ENCODE measurements at regions not wholly inside any gene's neighbourhood (a gene's known extent, or its start where the extent isn't known, plus 50 kb on each side); places are given as distances from the start of the nearest gene placed in this dataset.

DNA sequence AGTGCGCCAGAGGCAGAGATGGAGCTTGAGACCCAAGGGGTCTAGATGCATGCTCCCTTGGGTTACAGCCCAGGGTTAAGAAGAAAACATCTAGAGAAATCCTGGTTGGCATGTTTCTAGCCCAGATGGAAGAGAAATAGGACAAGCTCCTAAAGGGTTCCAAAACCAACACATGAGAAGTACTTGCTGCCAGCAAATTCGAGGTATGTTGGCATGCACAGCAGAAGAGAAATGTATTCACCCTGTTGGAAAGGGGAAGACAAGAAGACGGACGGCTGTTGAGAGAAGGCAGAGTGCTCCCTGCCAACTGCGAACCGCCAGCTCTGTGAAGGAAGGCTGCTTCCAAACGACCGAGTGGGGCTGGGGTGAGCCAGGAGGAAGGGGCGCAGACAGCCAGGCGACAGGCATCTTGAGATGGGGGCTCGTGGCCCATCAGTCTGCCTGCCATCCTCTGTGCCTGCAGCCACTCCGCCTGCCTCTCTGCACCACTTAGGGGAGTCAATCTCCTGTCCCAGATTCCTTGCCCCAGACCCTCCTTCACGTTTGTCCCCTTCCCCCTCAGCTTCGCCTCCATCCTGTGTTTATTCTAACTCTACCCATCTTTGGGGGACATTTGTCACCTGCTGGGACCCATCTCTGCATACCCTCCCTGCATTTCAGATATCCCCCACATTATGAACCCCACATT is 249.2 kb downstream of the CDC5L start:
- Histone ChIP-seq H3K4me1 (ENCODE audit: control insufficient read depth in 1 of 2, insufficient read depth in 1 of 2, low read depth in 1 of 2, low read length in 1 of 2) (no peaks in the 10 kb centered on the region), H3K27me3 (no peaks in the 10 kb centered on the region), H3K4me3 (ENCODE audit: low read depth in 1 of 2, low read length in 1 of 2) (no peak overlapping the region), H3K36me3 (no peaks in the 10 kb centered on the region), H3K9me3 (no peaks in the 10 kb centered on the region), H3K27ac (no peak overlapping the region)
- TF ChIP-seq, protein P1, sequence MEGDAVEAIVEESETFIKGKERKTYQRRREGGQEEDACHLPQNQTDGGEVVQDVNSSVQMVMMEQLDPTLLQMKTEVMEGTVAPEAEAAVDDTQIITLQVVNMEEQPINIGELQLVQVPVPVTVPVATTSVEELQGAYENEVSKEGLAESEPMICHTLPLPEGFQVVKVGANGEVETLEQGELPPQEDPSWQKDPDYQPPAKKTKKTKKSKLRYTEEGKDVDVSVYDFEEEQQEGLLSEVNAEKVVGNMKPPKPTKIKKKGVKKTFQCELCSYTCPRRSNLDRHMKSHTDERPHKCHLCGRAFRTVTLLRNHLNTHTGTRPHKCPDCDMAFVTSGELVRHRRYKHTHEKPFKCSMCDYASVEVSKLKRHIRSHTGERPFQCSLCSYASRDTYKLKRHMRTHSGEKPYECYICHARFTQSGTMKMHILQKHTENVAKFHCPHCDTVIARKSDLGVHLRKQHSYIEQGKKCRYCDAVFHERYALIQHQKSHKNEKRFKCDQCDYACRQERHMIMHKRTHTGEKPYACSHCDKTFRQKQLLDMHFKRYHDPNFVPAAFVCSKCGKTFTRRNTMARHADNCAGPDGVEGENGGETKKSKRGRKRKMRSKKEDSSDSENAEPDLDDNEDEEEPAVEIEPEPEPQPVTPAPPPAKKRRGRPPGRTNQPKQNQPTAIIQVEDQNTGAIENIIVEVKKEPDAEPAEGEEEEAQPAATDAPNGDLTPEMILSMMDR (IDR thresholded peaks at IDR 0.05), result no peak

DNA sequence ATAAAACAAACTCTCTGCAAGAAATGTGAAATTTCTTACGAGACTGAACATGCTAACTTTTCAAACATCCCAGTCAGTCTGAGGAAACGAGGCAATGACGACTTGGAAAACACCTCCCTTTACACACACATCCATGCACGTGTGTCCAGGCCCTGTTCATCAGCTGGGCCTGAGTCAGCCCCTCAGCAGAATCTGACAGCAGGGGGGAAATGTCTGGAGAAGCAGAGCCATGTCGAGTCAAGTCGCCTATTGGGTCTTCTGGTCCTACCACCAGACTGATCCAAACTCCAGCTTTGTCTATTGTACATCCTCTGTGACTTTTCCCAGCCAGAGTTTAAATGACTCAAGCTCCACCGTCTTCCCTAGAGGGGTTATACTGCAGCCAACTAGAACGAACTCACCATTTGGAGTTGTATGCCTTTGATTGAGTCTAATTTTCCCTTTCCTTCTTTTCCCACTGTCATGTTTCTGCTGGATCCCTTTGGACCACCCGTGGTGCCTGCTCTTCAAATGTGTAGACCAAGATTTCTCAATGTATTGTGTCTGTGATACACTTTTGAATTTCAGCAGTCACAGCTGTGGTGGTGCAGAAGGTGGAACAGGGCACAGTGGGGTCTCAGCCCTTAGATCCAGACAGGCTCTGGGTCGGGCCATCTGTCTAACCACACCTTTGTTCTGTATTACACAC is 254.0 kb downstream of the CDC5L start:
- H3K36me3 ChIP-seq, result no peaks in the 10 kb centered on the region
- TF ChIP-seq, protein P1 (IDR thresholded peaks at IDR 0.05), result no peak

GRCh38 chr6:44642349-44642748 is 254.8 kb downstream of the CDC5L start:
- Histone ChIP-seq H3K27ac (no peak overlapping the region), H3K4me3 (ENCODE audit: low read depth in 1 of 2, low read length in 1 of 2) (no peak overlapping the region), H3K9me3 (no peaks in the 10 kb centered on the region)

More for the DNA sequence above, 254.0 kb downstream of the CDC5L start:
- no peaks in the 10 kb centered on the region for H3K4me1 ChIP-seq (ENCODE audit: control insufficient read depth in 1 of 2, insufficient read depth in 1 of 2, low read depth in 1 of 2, low read length in 1 of 2)
- no peak overlapping the region for H3K4me3 ChIP-seq (ENCODE audit: low read depth in 1 of 2, low read length in 1 of 2)
- no peak overlapping the region for H3K27ac ChIP-seq
- no peaks in the 10 kb centered on the region for H3K9me3 ChIP-seq
- no peaks in the 10 kb centered on the region for H3K27me3 ChIP-seq

DNA sequence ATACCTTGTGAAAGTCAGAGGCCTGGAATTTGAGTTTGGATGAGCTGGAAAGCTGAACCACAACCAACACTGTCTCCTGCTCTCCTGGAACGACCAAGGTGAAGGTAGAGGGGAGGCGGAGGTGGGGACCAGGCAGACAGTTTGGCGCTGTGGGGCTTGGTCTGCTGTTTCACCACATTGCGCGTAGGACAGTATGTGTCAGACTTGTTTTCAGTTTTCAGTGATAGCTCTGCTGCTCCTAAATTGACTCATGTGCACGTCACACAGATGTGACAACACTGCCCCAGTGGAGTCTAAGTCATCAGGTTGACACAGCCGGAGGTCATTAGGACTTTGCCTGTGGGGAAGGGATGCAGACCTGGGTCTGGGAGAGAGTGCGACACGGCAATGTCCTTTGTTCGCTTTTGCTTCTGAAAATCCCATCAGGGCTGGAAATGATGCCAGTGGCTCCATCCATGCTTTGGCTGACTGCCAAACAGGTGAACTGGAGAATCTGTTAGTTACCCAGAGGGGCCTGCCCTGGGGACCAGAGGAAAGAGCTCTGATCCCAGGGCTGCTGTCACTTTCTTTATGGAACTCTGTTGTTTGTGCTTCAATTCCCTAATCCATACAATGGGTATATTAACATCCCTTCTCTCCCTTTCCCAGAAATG is 255.5 kb downstream of the CDC5L start:
- Histone ChIP-seq H3K27ac (no peak overlapping the region), H3K36me3 (no peaks in the 10 kb centered on the region), H3K4me1 (ENCODE audit: control insufficient read depth in 1 of 2, insufficient read depth in 1 of 2, low read depth in 1 of 2, low read length in 1 of 2) (no peaks in the 10 kb centered on the region), H3K9me3 (no peaks in the 10 kb centered on the region), H3K27me3 (no peaks in the 10 kb centered on the region), H3K4me3 (ENCODE audit: low read depth in 1 of 2, low read length in 1 of 2) (no peak overlapping the region)
- TF ChIP-seq, protein P1 (IDR thresholded peaks at IDR 0.05), result no peak

More at GRCh38 chr6:44642349-44642748, 254.8 kb downstream of the CDC5L start:
- Histone ChIP-seq H3K4me1 (ENCODE audit: control insufficient read depth in 1 of 2, insufficient read depth in 1 of 2, low read depth in 1 of 2, low read length in 1 of 2) (no peaks in the 10 kb centered on the region), H3K27me3 (no peaks in the 10 kb centered on the region), H3K36me3 (no peaks in the 10 kb centered on the region)
- TF ChIP-seq, protein P1 (IDR thresholded peaks at IDR 0.05), result no peak

GRCh38 chr6:44645276-44645675 is 257.8 kb downstream of the CDC5L start:
- H3K4me1 ChIP-seq (ENCODE audit: control insufficient read depth in 1 of 2, insufficient read depth in 1 of 2, low read depth in 1 of 2, low read length in 1 of 2), result no peaks in the 10 kb centered on the region
- TF ChIP-seq, protein P1 (IDR thresholded peaks at IDR 0.05), result no peak
- H3K4me3 ChIP-seq (ENCODE audit: low read depth in 1 of 2, low read length in 1 of 2), result no peak overlapping the region
- no peak overlapping the region for H3K27ac ChIP-seq
- no peaks in the 10 kb centered on the region for H3K27me3 ChIP-seq
- no peaks in the 10 kb centered on the region for H3K9me3 ChIP-seq
- no peaks in the 10 kb centered on the region for H3K36me3 ChIP-seq
